HEK293 (cell line): ENCODE measurements at regions not wholly inside any gene's neighbourhood (a gene's known extent, or its start where the extent isn't known, plus 50 kb on each side); places are given as distances from the start of the nearest gene placed in this dataset.

Source experiments
- CTCF ChIA-PET: fragments of 350-600 bp; formaldehyde crosslinking; extraction: SDS; loops from one replicate; lab custom pipeline; 2021; ENCODE audit warnings: antibody characterized with exemption; lab: Yijun Ruan, JAX
- POLR2A ChIA-PET: fragments of 300-600 bp; formaldehyde crosslinking; extraction: SDS; loops from one replicate; lab custom pipeline; 2020; ENCODE audit warnings: antibody characterized with exemption, inconsistent platforms; lab: Yijun Ruan, JAX
- H3K27ac ChIP-seq: fragments of 200-500 bp; sonication (Bioruptor generic); 2 replicates; pipeline ENCODE4 v1.5.1; 2014; ENCODE audit warnings: low read depth, low read length, control low read depth, inconsistent platforms; ENCODE audit errors: extremely low read depth
- H3K36me3 ChIP-seq, 2 experiments: fragments of 200-500 bp in 1 of 2; sonication (Bioruptor generic) in 1 of 2; 1 replicate in 1 of 2; 2 replicates in 1 of 2; pipeline ENCODE4 v1.5.1; 2014 to 2017; ENCODE audit warnings: inconsistent platforms in 2 of 2, low read length in 2 of 2; ENCODE audit not compliant: control insufficient read depth in 2 of 2, insufficient read depth in 1 of 2
- H3K4me1 ChIP-seq: fragments of 200-500 bp; sonication (Bioruptor generic); 2 replicates; pipeline ENCODE4 v1.5.1; 2014; ENCODE audit warnings: mild to moderate bottlenecking, low read length, inconsistent platforms; ENCODE audit not compliant: control insufficient read depth, insufficient read depth
- H3K4me3 ChIP-seq: 2 replicates; pipeline ENCODE4 v1.5.1; 2011; ENCODE audit warnings: low read depth, mild to moderate bottlenecking, control low read depth, low read length, moderate library complexity
- H3K9me3 ChIP-seq: fragments of 200-500 bp; sonication (Bioruptor generic); 2 replicates; pipeline ENCODE4 v1.5.1; 2014; ENCODE audit warnings: low read depth, low read length, inconsistent platforms; ENCODE audit not compliant: control insufficient read depth, insufficient read depth
- AEBP2 ChIP-seq: fragments of 450-650 bp; formaldehyde crosslinking; IDR thresholded peaks from 2 replicates; pipeline ENCODE4 v1.5.1; 2016; ENCODE audit warnings: missing biosample characterization, missing genetic modification characterization, borderline replicate concordance
- BCL6B ChIP-seq: fragments of 450-650 bp; formaldehyde crosslinking; IDR thresholded peaks from 2 replicates; pipeline ENCODE4 v1.5.1; 2017; ENCODE audit warnings: missing biosample characterization, missing genetic modification characterization
- CTCF ChIP-seq: fragments of 450-650 bp; formaldehyde crosslinking; IDR thresholded peaks from 2 replicates; pipeline ENCODE4 v1.5.1; 2016; ENCODE audit warnings: missing biosample characterization, missing genetic modification characterization
- HOXD13 ChIP-seq: sonication (generic); formaldehyde crosslinking; IDR thresholded peaks from 2 replicates; pipeline ENCODE4 v1.8.0; 2022; ENCODE audit warnings: missing genetic modification reagents, borderline replicate concordance
- MEIS1 ChIP-seq: sonication (generic); formaldehyde crosslinking; IDR thresholded peaks from 2 replicates; pipeline ENCODE4 v1.8.1; 2022; ENCODE audit warnings: missing genetic modification reagents, mild to moderate bottlenecking, borderline replicate concordance
- OSR2 ChIP-seq: fragments of 450-650 bp; formaldehyde crosslinking; IDR thresholded peaks from 2 replicates; pipeline ENCODE4 v1.5.1; 2016; ENCODE audit warnings: missing biosample characterization, missing genetic modification characterization
- SP7 ChIP-seq: fragments of 450-650 bp; formaldehyde crosslinking; IDR thresholded peaks from 2 replicates; pipeline ENCODE4 v1.5.1; 2016; ENCODE audit warnings: missing biosample characterization, missing genetic modification characterization
- TRIM28 ChIP-seq: IDR thresholded peaks from 2 replicates; pipeline ENCODE4 v1.6.1; 2011; ENCODE audit warnings: low read length, control low read depth, borderline replicate concordance
- ZBTB10 ChIP-seq: fragments of 450-650 bp; formaldehyde crosslinking; IDR thresholded peaks from 2 replicates; pipeline ENCODE4 v1.5.1; 2016; ENCODE audit warnings: missing biosample characterization, missing genetic modification characterization
- ZBTB20 ChIP-seq: fragments of 450-650 bp; formaldehyde crosslinking; IDR thresholded peaks from 2 replicates; pipeline ENCODE4 v1.5.1; 2016; ENCODE audit warnings: missing biosample characterization, missing genetic modification characterization
- ZBTB7A ChIP-seq: fragments of 450-650 bp; formaldehyde crosslinking; IDR thresholded peaks from 2 replicates; pipeline ENCODE4 v1.5.1; 2016; ENCODE audit warnings: low read depth, missing biosample characterization, missing genetic modification characterization
- ZNF140 ChIP-seq: fragments of 450-650 bp; formaldehyde crosslinking; IDR thresholded peaks from 2 replicates; pipeline ENCODE4 v1.5.1; 2016; ENCODE audit warnings: missing biosample characterization, missing genetic modification characterization
- ZNF148 ChIP-seq: fragments of 450-650 bp; formaldehyde crosslinking; IDR thresholded peaks from 2 replicates; pipeline ENCODE4 v1.5.0; 2017; ENCODE audit warnings: missing biosample characterization, missing genetic modification characterization, borderline replicate concordance
- ZNF37A ChIP-seq: fragments of 450-650 bp; IDR thresholded peaks from 2 replicates; pipeline ENCODE4 v1.5.1; 2018; ENCODE audit warnings: missing biosample characterization, missing genetic modification characterization
- ZNF391 ChIP-seq: fragments of 450-650 bp; formaldehyde crosslinking; IDR thresholded peaks from 2 replicates; pipeline ENCODE4 v1.5.1; 2016; ENCODE audit warnings: low read depth, missing biosample characterization, missing genetic modification characterization, borderline replicate concordance
- ZNF529 ChIP-seq: fragments of 450-650 bp; formaldehyde crosslinking; IDR thresholded peaks from 2 replicates; pipeline ENCODE4 v1.5.1; 2017; ENCODE audit warnings: missing genetic modification characterization, missing biosample characterization; ENCODE audit not compliant: insufficient replicate concordance
- ZNF548 ChIP-seq: fragments of 450-650 bp; formaldehyde crosslinking; IDR thresholded peaks from 2 replicates; pipeline ENCODE4 v1.5.1; 2016; ENCODE audit warnings: missing biosample characterization, missing genetic modification characterization
- ZNF549 ChIP-seq: fragments of 450-650 bp; IDR thresholded peaks from 2 replicates; pipeline ENCODE4 v1.5.1; 2018; ENCODE audit warnings: missing biosample characterization, missing genetic modification characterization, mild to moderate bottlenecking, inconsistent platforms, moderate library complexity
- ZNF639 ChIP-seq: fragments of 450-650 bp; formaldehyde crosslinking; IDR thresholded peaks from 2 replicates; pipeline ENCODE4 v1.5.1; 2016; ENCODE audit warnings: missing biosample characterization, missing genetic modification characterization
- ZNF654 ChIP-seq: fragments of 450-650 bp; formaldehyde crosslinking; IDR thresholded peaks from 2 replicates; pipeline ENCODE4 v1.5.1; 2016; ENCODE audit warnings: low read depth, missing biosample characterization, missing genetic modification characterization
- ZNF658 ChIP-seq: fragments of 450-650 bp; formaldehyde crosslinking; IDR thresholded peaks from 2 replicates; pipeline ENCODE4; 2016; ENCODE audit warnings: missing biosample characterization, missing genetic modification characterization
- ZNF660 ChIP-seq: fragments of 450-650 bp; IDR thresholded peaks from 2 replicates; pipeline ENCODE4 v1.5.1; 2018; ENCODE audit warnings: missing biosample characterization, mild to moderate bottlenecking, missing genetic modification characterization
- ZNF791 ChIP-seq: fragments of 450-650 bp; formaldehyde crosslinking; IDR thresholded peaks from 2 replicates; pipeline ENCODE4 v1.5.1; 2016; ENCODE audit warnings: missing biosample characterization, missing genetic modification characterization
- ZSCAN16 ChIP-seq: fragments of 450-650 bp; formaldehyde crosslinking; IDR thresholded peaks from 2 replicates; pipeline ENCODE4 v1.5.1; 2016; ENCODE audit warnings: missing biosample characterization, missing genetic modification characterization
- ZSCAN23 ChIP-seq: fragments of 450-650 bp; formaldehyde crosslinking; IDR thresholded peaks from 2 replicates; pipeline ENCODE4 v1.5.1; 2016; ENCODE audit warnings: missing biosample characterization, missing genetic modification characterization

- TF ChIP-seq ZNF660 (tag by site-specific recombination) (no peak), ZBTB10 (tag by site-specific recombination) (no peak), TRIM28 (no peak), ZNF639 (tag by site-specific recombination) (no peak), ZNF654 (tag by site-specific recombination) (no peak), ZNF148 (no peak), ZNF529 (tag by site-specific recombination) (no peak), SP7 (tag by site-specific recombination) (no peak), ZNF140 (no peak), ZSCAN16 (tag by site-specific recombination) (no peak), ZNF548 (tag by site-specific recombination) (no peak), ZNF549 (tag by site-specific recombination) (no peak), AEBP2 (tag by site-specific recombination) (no peak), CTCF (tag by site-specific recombination) (no peak), OSR2 (tag by site-specific recombination) (no peak)
- ChIA-PET CTCF (no interaction called here), POLR2A (no interaction called here)
- Histone ChIP-seq H3K9me3 (no peaks in the 10 kb centered on the region), H3K4me1 (no peaks in the 10 kb centered on the region), H3K36me3 (no peaks in the 10 kb centered on the region), H3K4me3 (no peak overlapping the region), H3K27ac (no peak overlapping the region)
Observed at GRCh38 chr11:96763244-96763643, 373.4 kb downstream of the JRKL start.

GRCh38 chr11:96778272-96778671 is 388.5 kb downstream of the JRKL start:
- H3K4me1 ChIP-seq = no peaks in the 10 kb centered on the region
- no peak for TF ChIP-seq ZSCAN23 (tag by site-specific recombination)
- no peak for TF ChIP-seq ZNF791 (tag by site-specific recombination)
- no peak for TF ChIP-seq MEIS1
- TF ChIP-seq ZNF658 (tag by site-specific recombination) = no peak
- TF ChIP-seq ZNF37A = no peak
- no peak for TF ChIP-seq BCL6B
- no peak for TF ChIP-seq ZNF391 (tag by site-specific recombination)
- TF ChIP-seq ZBTB20 (tag by site-specific recombination) = no peak
- no peak for TF ChIP-seq HOXD13 (CRISPR knock-in tag)
- no peak for TF ChIP-seq ZBTB7A (tag by site-specific recombination)
- H3K27ac ChIP-seq = no peak overlapping the region
- H3K36me3 ChIP-seq = no peaks in the 10 kb centered on the region
- CTCF ChIA-PET = no interaction called here
- H3K9me3 ChIP-seq = no peaks in the 10 kb centered on the region
- POLR2A ChIA-PET = no interaction called here
- H3K4me3 ChIP-seq = no peak overlapping the region
